GM10248 (cell line): ENCODE measurements at regions not wholly inside any gene's neighbourhood (a gene's known extent, or its start where the extent isn't known, plus 50 kb on each side); places are given as distances from the start of the nearest gene placed in this dataset.

Source experiments
- CTCF ChIA-PET: fragments of 300-600 bp; sonication (Branson Sonifier 250); formaldehyde crosslinking; extraction: SDS; loops from one replicate; lab custom pipeline; 2021; ENCODE audit warnings: antibody characterized with exemption; lab: Yijun Ruan, JAX
- POLR2A ChIA-PET: fragments of 350-650 bp; sonication (Branson Sonifier 250); formaldehyde crosslinking; extraction: SDS; loops from one replicate; lab custom pipeline; 2020; ENCODE audit warnings: antibody characterized with exemption; lab: Yijun Ruan, JAX
- DNase-seq: peaks from one replicate; pipeline ENCODE4 v3.0.0; 2012; ENCODE audit errors: extremely low spot score
- TF ChIP-seq, protein P1 (sequence below): IDR thresholded peaks from 2 replicates; pipeline ENCODE4 v1.5.1; 2012; ENCODE audit warnings: mild to moderate bottlenecking, low read depth; ENCODE audit errors: extremely low read depth, missing control alignments, control extremely low read depth

- ChIA-PET POLR2A (no interaction called here), CTCF (interaction anchor here (1.0 kb wide), 1 partner anchor 12 kb away, joined by 3 read pairs; no protein-coding TSS in a partner anchor)
These were observed 207.5 kb upstream of the PHACTR1 start for GRCh38 chr6:12509060-12509459.

DNA sequence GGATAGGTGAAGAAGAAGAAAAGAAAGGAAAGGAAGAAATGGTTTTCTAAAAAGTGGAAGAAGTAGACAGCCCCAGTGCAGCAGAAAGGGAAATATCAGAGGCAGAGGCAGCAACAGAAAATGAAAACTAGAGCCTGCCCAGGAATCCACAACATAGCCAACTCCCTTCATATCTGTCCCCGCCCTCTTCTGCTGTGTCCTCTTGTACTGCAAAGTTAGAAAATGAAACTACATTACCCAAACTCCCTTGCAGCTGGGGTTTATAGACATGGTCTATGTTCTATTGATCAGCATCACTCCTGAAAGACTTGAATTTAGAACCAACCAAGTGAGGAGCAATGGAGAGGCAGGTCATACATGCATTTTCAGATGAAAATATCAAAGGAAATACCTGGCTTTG is 200.5 kb upstream of the PHACTR1 start:
- CTCF ChIA-PET, result interaction anchor here (1.0 to 5.7 kb wide), 3 partner anchors 12 to 143 kb away, joined by 3 to 27 read pairs (median 3); no protein-coding TSS in a partner anchor
- DNase-seq, result peak; percentile 39
- TF ChIP-seq, protein P1, sequence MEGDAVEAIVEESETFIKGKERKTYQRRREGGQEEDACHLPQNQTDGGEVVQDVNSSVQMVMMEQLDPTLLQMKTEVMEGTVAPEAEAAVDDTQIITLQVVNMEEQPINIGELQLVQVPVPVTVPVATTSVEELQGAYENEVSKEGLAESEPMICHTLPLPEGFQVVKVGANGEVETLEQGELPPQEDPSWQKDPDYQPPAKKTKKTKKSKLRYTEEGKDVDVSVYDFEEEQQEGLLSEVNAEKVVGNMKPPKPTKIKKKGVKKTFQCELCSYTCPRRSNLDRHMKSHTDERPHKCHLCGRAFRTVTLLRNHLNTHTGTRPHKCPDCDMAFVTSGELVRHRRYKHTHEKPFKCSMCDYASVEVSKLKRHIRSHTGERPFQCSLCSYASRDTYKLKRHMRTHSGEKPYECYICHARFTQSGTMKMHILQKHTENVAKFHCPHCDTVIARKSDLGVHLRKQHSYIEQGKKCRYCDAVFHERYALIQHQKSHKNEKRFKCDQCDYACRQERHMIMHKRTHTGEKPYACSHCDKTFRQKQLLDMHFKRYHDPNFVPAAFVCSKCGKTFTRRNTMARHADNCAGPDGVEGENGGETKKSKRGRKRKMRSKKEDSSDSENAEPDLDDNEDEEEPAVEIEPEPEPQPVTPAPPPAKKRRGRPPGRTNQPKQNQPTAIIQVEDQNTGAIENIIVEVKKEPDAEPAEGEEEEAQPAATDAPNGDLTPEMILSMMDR, result no peak
- POLR2A ChIA-PET, result no interaction called here

More at GRCh38 chr6:12509060-12509459, 207.5 kb upstream of the PHACTR1 start:
- no peak for DNase-seq
- TF ChIP-seq, protein P1, result no peak

DNA sequence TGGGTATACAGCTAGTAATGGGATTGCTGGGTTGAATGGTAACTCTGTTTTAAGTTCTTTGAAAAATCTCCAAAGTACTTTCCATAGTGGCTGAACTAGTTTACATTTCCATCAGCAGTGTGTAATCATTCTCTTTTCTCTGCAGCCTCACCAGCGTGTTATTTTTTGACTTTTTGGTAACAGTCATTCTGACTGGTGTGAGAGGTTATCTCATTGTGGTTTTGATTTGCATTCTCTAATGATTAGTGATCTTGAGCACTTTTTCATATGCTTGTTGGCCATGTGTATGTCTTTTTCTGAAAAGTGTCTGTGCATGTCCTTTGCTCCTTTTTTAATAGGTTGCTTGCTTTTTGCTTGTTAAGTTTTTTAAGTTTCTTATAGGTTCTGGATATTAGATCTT is 194.2 kb upstream of the PHACTR1 start:
- POLR2A ChIA-PET, result no interaction called here
- CTCF ChIA-PET, result interaction anchor here (1.6 kb wide), 1 partner anchor 232 kb away, joined by 3 read pairs; the partner anchor contains the start of gene EDN1
- TF ChIP-seq, protein P1, result no peak
- no peak for DNase-seq

GRCh38 chr6:12523726-12524125 is 192.8 kb upstream of the PHACTR1 start:
- POLR2A ChIA-PET, result no interaction called here
- TF ChIP-seq, protein P1, result no peak
- CTCF ChIA-PET, result interaction anchor here (1.0 to 1.6 kb wide), 2 partner anchors 34 to 129 kb away, joined by 3 read pairs; no protein-coding TSS in a partner anchor
- no peak for DNase-seq

- DNase-seq, result no peak
- ChIA-PET CTCF (interaction anchor here (1.6 kb wide), 1 partner anchor 32 kb away, joined by 3 read pairs; no protein-coding TSS in a partner anchor), POLR2A (no interaction called here)
- TF ChIP-seq, protein P1, result no peak
These were observed 191.3 kb upstream of the PHACTR1 start for GRCh38 chr6:12525276-12525675.

DNA sequence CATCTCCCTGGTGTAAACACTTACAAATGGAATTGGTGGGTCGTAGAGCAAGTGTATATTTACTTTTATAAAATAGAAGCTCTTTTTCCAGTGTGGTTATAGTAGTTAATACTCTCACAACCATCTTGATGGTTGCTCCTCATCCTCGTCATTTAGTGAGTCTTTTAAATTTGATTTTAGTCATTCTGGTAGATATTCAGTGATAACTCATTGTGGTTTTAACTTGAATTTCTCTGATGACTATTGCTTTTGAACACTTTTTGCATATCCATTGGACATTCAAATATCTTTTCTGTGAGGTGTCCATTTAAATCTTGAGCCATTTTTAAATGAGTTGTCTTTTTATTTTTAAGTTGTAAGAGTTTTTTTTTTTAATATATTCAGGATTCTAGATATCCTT is 189.2 kb upstream of the PHACTR1 start:
- TF ChIP-seq, protein P1, result no peak
- POLR2A ChIA-PET, result no interaction called here
- DNase-seq, result no peak
- CTCF ChIA-PET, result no interaction called here
